Lower leg skin (tissue), 4 donors: ENCODE measurements at regions not wholly inside any gene's neighbourhood (a gene's known extent, or its start where the extent isn't known, plus 50 kb on each side); places are given as distances from the start of the nearest gene placed in this dataset.

Experiments used
- DNase-seq, 2 donors: peaks; one replicate each; pipeline ENCODE4 v3.0.0-alpha.2; 2019; ENCODE audit warnings: low spot score in 2 of 2
- H3K4me3 ChIP-seq: fragments of 200-600 bp; sonication (generic); 2 replicates; pipeline ENCODE4 v1.5.1; 2017; ENCODE audit warnings: mild to moderate bottlenecking, low read depth; ENCODE audit not compliant: poor library complexity, severe bottlenecking
- POLR2A ChIP-seq, 2 donors: fragments of 450-650 bp; IDR thresholded peaks; one replicate each; pipeline ENCODE4 v1.6.1; 2016 to 2017; ENCODE audit warnings: antibody characterized with exemption in 2 of 2, mild to moderate bottlenecking in 1 of 2, moderate library complexity in 1 of 2
- WGBS, 2 donors: methylation state at CpG; one replicate each; pipeline ENCODE4 v1.1.5; 2018; 5-methylcytosine and 5-hydroxymethylcytosine counted together
- intact Hi-C: fragments of 100-400 bp; cut with DNase I; formaldehyde crosslinking; loops from one replicate; pipeline ENCODE4 v1.15.0; 2023; ENCODE audit warnings: low total_unique reads
- TF ChIP-seq, protein P1 (sequence below), 3 donors: fragments of 450-650 bp; IDR thresholded peaks; one replicate each; pipeline ENCODE4 v1.5.1; 2016; ENCODE audit warnings: antibody characterized with exemption in 3 of 3, mild to moderate bottlenecking in 3 of 3, moderate library complexity in 2 of 3

DNA sequence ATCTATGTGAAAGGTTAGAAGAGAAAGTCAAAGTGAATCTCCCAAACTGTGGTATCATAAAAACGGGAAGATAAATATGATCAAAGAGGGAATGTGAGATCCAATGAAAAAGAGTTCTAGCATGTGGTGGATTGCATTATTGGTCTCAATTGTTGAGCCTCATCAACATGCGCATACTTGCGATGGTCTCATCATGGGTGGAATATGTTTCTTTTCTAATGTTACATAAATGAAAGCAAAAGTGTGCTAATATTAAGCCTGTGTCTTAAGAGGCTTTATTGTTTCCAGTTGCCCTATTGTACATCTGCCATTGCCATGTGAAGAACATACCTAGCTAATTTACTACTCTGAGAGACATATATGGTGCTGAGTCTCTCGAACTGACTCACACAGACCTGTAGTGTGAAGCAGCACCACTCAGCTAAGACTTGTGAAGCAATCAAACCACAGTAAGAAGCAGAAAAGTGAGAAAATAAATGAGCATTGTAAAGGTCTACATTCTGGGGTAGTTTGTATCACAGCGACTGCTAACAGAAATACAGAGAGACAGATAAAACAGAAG is 645.5 kb upstream of the PCDH15 start:
- no peak for DNase-seq
- no peak for TF ChIP-seq POLR2A (IDR thresholded peaks at IDR 0.05)
- TF ChIP-seq, protein P1, sequence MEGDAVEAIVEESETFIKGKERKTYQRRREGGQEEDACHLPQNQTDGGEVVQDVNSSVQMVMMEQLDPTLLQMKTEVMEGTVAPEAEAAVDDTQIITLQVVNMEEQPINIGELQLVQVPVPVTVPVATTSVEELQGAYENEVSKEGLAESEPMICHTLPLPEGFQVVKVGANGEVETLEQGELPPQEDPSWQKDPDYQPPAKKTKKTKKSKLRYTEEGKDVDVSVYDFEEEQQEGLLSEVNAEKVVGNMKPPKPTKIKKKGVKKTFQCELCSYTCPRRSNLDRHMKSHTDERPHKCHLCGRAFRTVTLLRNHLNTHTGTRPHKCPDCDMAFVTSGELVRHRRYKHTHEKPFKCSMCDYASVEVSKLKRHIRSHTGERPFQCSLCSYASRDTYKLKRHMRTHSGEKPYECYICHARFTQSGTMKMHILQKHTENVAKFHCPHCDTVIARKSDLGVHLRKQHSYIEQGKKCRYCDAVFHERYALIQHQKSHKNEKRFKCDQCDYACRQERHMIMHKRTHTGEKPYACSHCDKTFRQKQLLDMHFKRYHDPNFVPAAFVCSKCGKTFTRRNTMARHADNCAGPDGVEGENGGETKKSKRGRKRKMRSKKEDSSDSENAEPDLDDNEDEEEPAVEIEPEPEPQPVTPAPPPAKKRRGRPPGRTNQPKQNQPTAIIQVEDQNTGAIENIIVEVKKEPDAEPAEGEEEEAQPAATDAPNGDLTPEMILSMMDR (IDR thresholded peaks at IDR 0.05): no peak

DNA sequence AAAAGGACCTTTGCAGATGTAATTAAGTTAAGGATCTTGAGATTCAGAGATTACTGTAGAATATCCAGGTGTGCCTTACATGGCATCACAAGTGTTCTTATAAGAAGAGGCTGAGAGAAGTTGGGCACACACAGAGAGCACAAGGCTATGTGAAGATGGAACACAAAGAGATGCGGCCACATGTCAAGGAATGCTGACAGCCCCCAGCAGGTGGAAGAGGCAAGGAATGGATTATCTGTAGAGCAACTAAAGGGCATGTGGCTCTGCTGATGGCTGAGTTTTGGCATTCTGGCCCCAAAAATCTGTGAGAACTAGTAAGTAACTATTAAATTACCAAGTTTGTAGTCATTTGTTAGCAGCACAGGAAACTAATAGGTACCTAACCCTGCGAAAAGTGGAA is 640.7 kb upstream of the PCDH15 start:
- TF ChIP-seq POLR2A (IDR thresholded peaks at IDR 0.05): no peak
- TF ChIP-seq, protein P1 (IDR thresholded peaks at IDR 0.05): no peak
- no peak overlapping the region for H3K4me3 ChIP-seq
- intact Hi-C loops: no loop called here
- 91 to 93% methylated on average over 2 of the region's 2 CpGs for whole genome bisulfite sequencing, 2 donors
- DNase-seq: no peak

More for the DNA sequence above, 645.5 kb upstream of the PCDH15 start:
- no peak overlapping the region for H3K4me3 ChIP-seq
- intact Hi-C loops: no loop called here
- 82% methylated on average over 5 of the region's 5 CpGs for WGBS, 2 donors

DNA sequence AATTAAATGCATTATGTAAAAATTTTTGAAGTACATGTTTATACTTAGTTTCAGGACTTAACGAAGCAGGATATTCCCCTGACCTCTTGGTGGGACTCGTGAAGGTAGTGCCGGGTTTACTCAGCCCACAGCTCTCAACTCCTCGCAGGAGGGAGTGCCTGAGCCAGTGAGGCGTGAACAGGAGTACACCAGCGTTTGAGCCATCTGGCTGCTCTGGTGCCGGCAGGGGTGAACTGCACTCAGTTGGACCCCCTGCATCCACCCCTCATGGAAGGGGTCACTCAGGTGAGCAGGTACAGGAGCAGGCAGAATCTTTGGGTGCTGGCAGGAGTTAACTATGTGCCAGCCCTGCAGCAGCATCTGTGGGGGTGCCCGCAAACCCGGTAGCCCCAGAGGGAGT is 625.1 kb upstream of the PCDH15 start:
- no peak for TF ChIP-seq POLR2A (IDR thresholded peaks at IDR 0.05)
- TF ChIP-seq, protein P1 (IDR thresholded peaks at IDR 0.05): no peak
- no peak for DNase-seq
- intact Hi-C loops: no loop called here
- no peak overlapping the region for H3K4me3 ChIP-seq
- 90 to 95% methylated on average over 7 to 9 of the region's 9 CpGs for WGBS, 2 donors

DNA sequence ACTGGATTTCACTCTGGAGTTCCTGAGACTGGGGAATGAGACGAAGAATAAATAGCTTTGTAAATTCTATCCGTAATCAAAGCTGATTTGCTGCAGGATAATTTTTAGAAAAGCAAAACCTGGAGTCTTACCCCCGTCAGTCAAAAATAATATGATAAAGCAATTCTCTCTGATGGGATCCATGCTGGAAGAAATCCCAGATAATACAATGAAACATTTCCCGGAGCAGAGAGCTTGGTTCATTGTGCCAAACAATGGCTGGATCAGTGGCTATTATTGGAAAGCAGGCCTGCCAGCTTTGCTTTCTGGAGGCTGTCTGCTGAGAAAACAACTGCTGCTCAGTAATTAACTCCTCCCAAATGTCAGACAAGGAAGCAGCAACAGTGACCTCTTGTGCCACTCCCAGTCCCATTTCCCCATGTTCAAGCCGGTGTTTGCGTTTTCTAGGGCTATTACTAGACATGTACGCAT is 609.4 kb upstream of the PCDH15 start:
- peak; percentile 20 to 81 for DNase-seq
- H3K4me3 ChIP-seq: no peak overlapping the region
- intact Hi-C loops: no loop called here
- 33 to 34% methylated on average over 7 of the region's 7 CpGs for WGBS, 2 donors
- no peak for TF ChIP-seq POLR2A (IDR thresholded peaks at IDR 0.05)
- TF ChIP-seq, protein P1 (IDR thresholded peaks at IDR 0.05): no peak

DNA sequence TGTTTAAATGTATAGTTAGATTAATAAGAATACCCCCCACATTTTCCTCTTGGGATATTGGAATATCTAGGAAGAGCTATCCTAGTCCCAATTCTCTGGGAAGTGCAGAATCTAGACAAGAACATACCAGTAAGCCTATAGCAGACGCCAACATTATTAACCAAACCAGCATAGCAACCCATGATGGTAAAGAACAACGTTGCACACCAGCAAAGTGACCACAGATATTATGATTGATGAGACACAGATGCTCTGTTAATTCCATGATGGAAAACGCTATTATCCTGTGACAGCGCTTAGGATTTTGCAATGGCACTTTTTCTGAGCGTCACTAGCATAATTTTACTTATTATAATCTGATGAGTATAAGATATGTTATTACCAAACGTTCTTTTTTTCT is 603.1 kb upstream of the PCDH15 start:
- no peak for DNase-seq
- intact Hi-C loops: no loop called here
- TF ChIP-seq, protein P1 (IDR thresholded peaks at IDR 0.05): no peak
- no peak for TF ChIP-seq POLR2A (IDR thresholded peaks at IDR 0.05)
- no peak overlapping the region for H3K4me3 ChIP-seq
- 72 to 73% methylated on average over 6 of the region's 6 CpGs for WGBS, 2 donors
